NCI-H460 (cell line): ENCODE measurements at regions not wholly inside any gene's neighbourhood (a gene's known extent, or its start where the extent isn't known, plus 50 kb on each side); places are given as distances from the start of the nearest gene placed in this dataset.
A peak's percentile ranks its signal among the peaks of the same experiment; 100 is the strongest.

ENCODE experiments used
- DNase-seq: peaks from one replicate; pipeline ENCODE4 v3.0.0-alpha.2; 2016; ENCODE audit warnings: low read depth; ENCODE audit errors: extremely low read depth

DNA sequence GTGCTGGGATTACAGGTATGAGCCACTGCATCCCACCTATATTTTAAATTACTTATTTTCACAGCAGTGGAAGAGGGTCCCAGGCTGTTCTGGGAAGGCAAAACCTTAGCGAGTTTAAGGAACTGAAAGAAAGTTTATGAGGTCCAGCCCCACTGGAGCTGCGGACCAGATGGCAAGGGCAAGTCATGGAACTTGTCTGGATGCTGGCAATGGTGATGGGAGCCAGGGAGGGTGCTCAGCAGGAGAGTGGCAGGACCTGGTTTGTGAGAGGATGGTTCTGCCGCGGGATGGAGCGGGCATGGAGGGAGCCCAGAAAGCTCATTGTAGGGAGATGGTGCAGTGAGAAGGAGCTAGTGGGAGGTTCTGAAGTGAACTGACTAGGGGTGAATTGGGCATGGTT, 50.6 kb upstream of the SLC45A1 start:
- DNase-seq, result no peak

DNA sequence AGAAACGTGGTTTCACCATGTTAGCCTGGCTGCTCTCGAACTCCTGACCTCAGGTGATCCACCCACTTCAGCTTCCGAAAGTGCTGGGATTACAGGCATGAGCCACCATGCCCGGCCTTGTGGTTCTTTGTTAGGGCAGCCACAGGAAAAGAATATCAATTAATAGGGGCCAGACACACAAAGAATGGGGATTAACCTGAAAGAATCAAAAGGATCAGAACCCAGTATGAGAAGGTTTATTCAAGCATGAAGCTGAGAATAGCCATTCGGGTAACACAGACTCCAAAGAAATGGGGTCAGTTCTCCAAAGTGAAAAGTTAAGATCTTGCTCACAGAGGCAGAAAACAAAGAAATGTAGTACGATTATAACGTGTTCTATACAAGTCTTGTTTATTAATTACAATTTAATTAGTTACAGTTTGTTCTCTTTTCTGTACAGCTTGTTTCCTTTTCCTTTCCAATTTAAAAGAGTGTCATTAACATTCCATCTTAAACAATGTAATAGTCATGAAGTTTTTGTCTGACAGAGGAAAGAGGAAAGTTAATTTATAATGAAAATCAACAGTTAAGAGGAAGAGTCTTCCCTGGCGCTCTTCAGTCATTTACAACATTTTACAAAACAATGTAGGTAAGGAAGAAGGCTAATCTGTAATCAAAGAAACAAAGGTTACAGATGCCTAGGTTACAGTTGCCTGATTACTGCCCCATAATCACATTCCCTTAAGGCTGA, 51.3 kb upstream of the SLC45A1 start:
- DNase-seq, result no peak

DNA sequence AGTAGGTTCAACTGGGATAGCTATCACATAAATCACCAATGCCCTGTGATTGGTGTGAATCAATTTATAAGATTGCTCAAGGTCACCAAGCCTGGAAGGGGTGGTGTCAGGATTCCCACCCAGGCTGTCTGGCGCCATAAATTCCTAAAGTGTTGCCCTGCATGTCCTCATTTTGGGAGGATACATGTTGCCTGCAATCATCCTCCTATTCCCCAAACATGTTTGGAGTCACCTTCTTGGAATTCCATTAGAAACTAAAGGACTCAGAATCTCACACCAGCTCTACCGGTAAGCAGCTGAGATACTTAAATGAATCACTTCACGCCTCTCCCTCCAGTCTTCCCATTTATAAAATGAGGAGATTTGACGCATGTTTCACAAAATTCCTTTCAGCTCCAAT, 54.1 kb upstream of the SLC45A1 start:
- DNase-seq, result no peak

DNA sequence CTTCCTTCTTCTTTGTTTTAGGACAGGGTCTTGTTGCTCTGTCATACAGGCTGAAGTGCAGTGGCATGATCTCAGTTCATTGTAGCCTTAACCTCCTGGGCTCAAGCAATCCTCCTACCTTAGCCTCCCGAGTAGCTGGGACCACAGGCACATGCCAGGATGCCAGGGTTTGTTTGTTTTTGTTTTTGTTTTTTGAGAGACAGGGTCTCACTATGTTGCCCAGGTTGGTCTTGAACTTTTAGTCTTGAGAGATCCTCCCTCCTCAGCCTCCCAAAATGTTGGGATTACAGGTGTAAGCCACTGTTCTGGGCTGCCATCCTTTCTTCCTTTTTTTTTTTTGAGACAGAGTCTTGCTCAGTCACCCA, 56.5 kb upstream of the SLC45A1 start:
- no peak for DNase-seq

DNA sequence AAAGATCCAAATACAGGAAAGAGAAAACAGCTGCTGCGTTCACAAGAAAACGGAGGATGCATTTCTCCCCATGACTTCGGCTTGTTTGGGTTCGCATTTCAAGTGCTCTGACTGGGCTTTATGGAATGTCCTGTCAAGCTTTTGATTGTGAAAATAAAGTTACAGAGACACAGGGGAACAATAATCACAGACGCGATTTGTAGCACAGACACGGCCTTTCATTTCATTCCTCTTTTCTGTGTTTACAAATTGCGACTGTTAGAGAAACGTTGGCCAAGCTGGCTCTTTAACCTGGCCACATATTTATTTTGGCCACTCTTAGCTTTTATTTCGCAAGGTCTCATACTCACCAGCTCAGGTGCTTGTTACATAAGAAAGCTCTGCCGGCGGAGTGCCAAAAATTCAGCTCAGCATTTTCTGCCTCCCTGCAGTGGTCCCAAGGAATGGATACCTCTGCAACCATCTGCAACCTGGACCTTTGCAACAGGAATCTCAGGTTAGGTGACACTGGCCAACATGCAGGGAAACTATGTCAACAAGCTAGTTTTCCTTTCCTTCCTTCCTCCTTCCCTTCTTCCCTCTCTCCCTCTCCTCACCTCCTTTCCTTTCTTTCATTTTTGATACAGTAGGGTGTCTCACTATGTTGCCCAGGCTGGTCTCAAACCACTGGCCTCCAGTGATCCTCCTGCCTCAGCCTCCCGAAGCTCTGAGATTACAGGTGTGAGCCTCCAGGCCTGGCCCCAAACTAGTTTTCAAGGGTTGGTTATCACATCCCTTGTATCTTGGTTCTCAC, 58.2 kb upstream of the SLC45A1 start:
- peak; percentile 14 for DNase-seq

DNA sequence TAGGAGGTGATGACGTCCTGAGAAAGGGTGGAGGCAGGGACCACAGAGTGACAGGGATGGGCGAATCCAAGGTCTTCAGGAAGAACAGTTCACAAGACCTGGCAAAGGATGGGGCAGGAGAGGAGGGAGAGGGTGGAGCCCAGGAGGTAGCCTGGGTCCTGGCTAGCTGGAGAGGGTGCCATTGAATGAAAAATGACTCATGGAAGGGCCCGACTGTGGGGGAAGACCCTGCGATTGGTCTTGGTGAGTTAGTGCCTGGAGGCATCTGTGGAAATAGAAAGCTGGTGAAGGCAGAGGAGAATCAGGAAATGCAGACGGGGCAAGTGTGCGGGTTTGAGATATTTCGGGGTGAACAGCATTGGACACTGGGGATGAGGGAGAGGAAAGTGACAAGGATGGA, 60.3 kb upstream of the SLC45A1 start:
- DNase-seq, result no peak

DNA sequence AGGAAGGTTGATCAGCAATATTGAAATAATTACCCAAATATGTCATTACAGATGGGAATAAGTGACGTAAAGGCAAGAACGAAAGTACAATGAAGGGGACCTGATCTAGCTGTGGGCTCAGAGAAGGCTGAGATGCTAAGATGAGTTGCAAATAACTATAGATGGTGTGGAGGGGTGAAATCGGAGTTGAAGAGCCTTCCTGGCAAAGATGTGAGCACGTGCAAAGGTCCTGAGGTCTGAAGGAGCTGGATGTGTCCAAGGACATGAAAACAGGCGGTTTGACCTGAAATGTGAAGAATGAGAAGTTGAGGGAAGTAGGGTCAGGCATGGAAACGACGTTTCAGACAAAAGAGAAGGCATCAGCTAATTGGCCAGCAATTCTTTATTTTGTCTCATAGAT, 61.6 kb upstream of the SLC45A1 start:
- DNase-seq, result no peak

DNA sequence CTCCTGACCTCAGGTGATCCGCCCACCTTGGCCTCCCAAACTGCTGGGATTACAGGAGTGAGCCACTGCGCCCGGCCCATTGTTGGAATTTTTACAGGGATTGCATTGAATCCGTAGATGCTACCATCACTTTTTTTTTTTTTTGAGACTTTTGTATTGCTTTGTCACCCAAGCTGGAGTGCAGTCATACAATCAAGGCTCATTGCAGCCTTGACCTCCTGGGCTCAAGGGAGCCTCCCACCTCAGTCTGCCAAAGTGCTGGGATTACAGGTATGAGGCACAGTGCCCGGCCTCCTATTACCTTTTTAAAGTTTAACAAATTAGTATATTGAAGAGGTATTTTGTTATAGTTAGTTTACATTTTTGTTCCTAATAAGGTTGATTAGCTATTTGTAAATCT, 62.2 kb upstream of the SLC45A1 start:
- no peak for DNase-seq

DNA sequence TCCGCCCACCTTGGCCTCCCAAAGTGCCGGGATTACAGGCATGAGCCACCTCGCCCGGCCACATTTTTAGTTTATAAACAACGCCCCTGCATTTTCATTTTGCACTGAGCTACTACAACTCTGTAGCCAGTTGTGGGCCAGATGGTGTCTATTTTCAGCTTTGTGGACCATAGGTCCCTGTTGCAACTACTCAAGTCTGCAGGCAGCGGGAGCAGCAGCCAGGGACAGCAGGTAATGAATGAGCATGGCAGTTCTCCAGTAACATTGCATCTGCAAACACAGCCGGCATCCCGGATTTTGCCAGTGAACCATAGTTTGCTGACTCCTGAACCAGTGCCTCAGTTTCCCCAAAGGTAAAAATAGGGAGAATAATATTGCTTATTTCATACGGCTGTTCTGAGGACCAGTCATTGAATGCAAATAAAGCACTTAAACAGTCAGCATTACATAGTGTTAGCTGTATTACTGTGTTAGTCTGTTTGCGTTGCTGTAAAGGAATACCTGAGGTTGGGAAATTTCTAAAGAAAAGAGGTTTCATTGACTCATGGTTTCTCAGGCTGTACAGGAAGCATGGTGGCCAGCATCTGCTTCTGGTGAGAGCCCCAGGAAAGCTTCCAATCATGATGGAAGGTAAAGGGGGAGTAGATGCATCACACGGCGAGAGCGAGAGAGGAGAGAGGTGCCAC, 65.5 kb upstream of the SLC45A1 start:
- no peak for DNase-seq

DNA sequence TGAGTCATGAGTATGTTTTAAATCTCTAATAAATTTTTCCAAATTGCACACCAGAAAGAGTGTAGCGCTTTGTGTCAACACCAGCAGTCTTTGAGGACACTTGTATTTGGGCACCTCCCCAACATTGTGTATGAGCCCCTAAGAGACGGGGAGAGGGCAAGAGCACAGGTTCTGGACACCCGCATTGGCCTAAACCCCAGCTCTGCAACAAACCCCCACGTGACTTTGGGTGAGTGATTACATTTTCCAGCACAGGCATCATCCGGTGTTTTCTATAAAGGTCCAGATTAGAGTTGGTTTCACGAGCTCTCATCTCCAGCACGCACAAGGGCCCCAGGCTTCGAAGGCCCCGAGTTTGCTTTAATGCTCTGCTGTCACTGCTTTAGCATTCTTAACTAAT, 66.3 kb upstream of the SLC45A1 start:
- DNase-seq, result no peak

DNA sequence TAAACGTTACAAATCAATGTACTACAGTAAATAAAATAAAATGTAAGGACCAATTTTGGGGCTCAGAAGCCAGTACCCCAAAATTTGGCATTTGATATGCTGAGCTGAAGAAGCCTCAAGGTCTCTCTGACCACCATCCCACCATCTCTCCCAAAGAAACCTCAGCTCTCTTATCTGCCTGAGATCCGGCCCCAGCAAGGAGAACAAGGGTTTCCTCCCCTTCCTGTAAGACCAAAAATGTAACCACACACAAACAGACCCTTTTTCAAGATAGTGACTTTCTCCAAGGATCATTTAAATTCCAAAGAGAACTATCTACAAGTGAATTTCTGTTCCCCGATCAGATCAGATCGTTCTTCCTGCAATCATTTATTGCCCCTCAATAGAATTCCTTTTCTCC, 68.1 kb upstream of the SLC45A1 start:
- no peak for DNase-seq

DNA sequence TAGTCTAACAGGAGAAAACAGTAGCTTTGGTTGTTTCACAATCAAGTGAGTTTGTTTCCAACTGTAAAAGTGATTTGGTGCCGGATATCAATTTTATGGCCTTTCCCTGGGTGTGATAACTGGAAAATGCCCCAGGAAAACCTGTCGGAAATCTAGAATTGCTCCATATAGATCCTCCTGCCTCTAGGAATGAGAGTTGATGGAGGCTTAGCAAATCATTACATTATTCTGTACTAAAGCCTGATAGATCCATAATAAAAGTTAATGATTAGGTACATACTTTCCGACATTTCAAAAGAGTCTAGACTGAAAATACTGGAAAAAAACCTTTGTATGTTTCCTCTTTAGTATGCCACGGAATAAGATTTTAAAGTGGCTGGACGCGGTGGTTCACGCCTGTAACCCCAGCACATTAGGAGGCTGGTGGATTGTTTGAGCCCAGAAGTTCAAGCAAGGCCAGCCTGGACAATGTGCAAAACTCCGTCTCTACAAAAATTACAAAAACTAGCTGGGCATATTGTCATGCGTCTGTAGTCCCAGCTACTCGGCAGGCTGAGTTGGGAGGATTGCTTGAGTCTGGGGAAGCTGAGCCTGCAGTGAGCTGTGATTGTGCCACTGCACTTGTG, 70.0 kb upstream of the SLC45A1 start:
- DNase-seq, result no peak

DNA sequence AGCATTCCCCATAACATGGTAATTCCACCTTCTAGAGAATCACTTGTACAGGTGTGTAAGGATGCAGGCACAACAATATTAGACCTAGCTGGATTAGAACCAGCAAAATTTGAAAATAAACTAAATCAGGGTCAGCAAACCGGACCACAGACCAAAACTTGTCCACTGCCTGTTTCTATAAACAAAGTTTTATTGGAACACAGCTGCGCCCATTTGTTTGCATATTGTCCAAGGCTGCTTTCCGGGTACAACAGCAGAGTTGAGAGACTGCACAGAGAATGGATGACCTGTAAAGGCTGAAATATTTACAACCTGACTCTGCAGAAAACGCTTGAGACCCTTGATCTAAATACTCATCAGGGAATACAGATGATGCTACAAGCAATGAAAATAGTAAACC, 73.6 kb upstream of the SLC45A1 start:
- no peak for DNase-seq

DNA sequence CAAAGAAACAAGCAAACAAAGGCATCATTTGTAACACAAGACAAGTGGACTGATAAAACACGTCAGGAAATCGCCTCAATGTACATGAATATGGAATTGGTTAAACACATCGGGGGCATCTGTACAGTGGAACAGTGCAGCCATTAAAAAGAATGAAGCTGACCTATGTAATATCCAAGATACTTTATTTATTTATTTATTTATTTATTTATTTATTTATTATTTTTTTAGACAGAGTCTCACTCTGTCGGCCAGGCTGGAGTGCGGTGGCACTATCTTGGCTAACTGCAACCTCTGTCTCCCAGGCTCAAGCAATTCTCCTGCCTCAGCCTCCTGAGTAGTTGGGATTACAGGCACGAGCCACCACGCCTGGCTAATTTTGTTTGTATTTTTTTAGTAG, 75.4 kb upstream of the SLC45A1 start:
- DNase-seq, result no peak

DNA sequence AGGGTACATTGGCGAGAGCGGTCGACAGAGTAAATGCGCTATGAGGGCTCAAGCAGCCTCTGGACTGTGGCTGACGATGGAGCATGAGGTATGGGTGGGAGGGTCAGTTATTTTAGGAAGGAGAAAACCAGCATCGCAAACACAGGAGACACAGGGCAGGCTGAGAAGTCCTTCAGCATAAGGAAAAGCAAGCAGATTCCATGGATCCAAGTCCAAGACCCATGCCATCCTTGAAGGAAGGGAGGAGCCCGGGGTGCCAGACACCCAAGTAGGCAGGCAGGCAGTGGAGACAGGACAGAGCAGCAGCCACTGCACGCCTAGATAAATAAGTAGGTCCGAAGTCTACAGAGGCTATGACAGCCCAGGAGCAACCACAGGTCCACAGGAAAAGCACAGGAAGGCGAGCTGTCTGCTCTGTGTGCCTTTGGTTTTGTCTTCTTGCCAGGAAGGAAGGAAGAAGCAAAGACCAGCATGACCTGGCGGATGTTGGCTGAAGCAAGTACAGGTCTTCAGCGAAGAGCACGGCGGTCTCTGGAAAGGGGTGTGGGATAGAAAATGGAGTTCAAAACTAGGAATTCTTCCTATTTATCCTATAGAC, 76.4 kb upstream of the SLC45A1 start:
- DNase-seq, result no peak

DNA sequence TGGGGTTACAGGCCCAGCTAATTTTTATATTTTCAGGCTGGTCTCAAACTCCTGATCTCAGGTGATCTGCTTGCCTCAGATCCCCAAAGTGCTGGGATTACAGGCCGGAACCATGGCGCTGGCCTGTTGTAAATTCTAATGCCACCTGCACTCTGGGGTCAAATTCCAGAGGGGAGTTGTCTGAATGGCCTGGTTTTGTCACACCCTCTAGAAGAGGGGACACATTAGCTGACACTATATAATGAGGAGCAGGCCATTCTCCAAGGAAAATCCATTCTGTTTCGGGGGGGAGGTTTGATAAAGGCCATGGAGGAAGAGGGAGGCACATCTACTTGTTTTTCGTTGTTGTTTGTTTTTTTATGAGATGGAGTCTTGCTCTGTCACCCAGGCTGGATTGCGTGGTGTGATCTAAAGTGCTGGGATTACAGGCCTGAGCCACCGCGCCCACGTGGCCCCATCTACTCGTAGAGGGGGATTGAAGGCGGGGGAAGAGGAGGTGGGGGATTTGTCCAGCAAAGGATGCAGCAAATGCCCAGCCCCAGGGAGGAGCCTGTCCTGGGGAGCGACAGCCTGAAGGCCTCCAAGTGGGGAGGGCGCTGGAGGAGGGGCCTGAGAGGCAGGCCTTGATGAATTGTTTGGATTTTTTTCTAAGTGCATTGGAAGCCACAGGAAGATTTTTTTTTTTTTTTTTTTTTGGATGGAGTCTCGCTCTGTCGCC, 78.4 kb upstream of the SLC45A1 start:
- DNase-seq, result peak; percentile 15

DNA sequence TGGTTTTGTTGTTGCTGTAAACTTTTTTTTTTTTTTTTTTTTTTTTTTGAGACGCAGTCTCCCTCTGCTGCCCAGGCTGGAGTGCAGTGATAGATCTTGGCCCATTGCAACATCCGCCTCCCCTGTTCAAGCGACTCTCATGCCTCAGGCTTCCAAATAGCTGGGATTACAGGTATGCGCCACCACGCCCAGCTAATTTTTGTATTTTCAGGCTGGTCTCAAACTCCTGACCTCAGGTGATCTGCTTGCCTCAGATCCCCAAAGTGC, 78.9 kb upstream of the SLC45A1 start:
- DNase-seq, result peak; percentile 47

DNA sequence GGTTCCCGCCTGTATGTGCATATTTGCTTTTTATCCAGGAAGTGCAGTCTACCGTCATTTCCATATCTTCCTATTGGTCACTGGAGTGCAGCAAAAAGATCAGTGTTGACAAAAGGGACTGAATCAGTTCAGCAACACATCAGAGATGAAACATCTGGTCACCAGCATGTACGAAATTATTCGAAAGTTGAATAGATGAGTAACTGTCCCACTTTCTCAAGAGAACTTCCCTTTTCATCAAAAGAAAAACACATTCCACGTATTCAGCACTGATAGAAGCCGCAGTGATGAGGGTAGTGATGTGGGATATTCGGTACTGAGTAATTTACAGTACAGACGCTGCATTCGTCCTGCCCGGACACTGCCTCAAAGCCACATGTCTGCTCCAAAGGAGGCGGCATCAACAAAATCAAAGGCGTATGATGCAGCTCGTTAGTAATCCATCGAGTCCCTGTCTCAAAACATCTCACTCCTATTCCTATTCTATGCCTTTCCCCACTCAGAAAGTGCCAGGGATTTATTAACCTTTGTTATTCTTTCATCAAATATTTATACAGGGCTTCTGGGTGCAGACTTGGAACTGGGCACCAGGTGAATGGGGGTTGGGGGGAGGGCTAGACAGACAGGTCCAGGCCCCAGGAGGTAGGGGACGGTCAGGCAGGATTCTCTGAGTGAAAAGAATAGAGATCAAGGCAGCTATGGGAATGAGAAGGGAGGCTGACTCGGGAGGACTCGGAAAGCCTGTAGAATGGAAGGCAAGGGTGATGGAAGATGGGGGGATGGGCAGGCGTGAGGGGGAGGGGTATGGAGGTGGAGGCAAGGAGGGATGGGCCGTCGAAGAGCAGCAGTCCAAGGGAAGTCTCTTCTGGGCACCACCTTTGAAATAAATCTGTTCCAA, 79.5 kb upstream of the SLC45A1 start:
- DNase-seq, result peak; percentile 87

DNA sequence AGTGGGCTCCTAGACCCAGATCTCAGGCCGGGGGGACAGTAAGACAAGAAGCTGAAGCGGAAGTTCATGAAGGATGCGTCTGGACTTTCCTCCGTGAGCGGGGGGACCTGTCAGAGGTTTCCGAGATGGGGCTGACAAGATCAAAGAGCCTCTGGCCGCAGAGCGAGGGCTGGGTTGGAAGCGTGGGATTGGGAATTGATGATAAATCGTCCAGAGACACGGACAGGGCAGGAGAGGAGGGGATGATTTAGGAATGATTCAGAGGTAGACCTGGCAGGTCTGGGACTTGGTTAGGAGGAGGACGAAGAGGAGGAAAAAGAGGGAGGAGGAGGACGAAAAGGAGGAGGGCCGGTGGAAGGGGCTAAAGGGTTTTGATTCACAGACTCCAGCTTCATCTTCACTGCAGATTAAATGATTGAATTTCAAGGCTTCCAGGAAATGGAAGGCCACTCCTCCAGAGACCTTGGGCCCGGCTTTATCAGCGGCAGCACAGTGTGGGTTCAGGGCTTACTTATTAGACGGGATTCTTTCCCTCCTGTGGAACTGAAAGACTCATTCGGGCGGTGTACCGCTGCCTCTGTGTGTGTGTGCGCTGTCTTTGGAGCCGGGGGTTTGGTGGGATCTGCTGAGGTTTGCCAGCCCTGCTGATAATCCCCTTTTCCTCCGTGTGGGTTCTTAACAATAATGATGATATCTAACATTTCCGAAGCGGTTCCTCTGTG, 85.7 kb upstream of the SLC45A1 start:
- no peak for DNase-seq
